HG02970 (cell line): ENCODE measurements at regions not wholly inside any gene's neighbourhood (a gene's known extent, or its start where the extent isn't known, plus 50 kb on each side); places are given as distances from the start of the nearest gene placed in this dataset.

Experiments
- ATAC-seq: cut with Tn5 transposase; IDR thresholded peaks from one replicate; pipeline ENCODE4 v1.9.1; 2021; ENCODE audit warnings: mild to moderate bottlenecking, moderate library complexity, moderate number of reproducible peaks; ENCODE audit not compliant: unreplicated experiment, low FRiP score

GRCh38 chr7:25494896-25495295, 266.6 kb upstream of the NPVF start:
- no peak for ATAC-seq

- ATAC-seq, result no peak
Measured at GRCh38 chr7:25495342-25496250, 267.3 kb upstream of the NPVF start.

- ATAC-seq, result peak; percentile 65
Measured at GRCh38 chr7:25496476-25497368, 268.4 kb upstream of the NPVF start.

GRCh38 chr7:25500393-25500921, 272.2 kb upstream of the NPVF start:
- no peak for ATAC-seq

GRCh38 chr7:25503306-25503705, 275.0 kb upstream of the NPVF start:
- no peak for ATAC-seq

- ATAC-seq, result no peak
Measured at GRCh38 chr7:25512061-25512687, 283.9 kb upstream of the NPVF start.

GRCh38 chr7:25515633-25516275, 287.5 kb upstream of the NPVF start:
- ATAC-seq, result no peak

- no peak for ATAC-seq
Measured at GRCh38 chr7:25517906-25518305, 289.6 kb upstream of the NPVF start.

- no peak for ATAC-seq
Measured at GRCh38 chr7:25520017-25520416, 291.7 kb upstream of the NPVF start.

- ATAC-seq, result no peak
Measured at GRCh38 chr7:25520516-25520915, 292.2 kb upstream of the NPVF start.

GRCh38 chr7:25521236-25521635, 292.9 kb upstream of the NPVF start:
- ATAC-seq, result no peak

- ATAC-seq, result no peak
Measured at GRCh38 chr7:25522727-25523126, 294.4 kb upstream of the NPVF start.

GRCh38 chr7:25527665-25528170, 299.4 kb upstream of the NPVF start:
- ATAC-seq, result no peak

GRCh38 chr7:25529320-25529719, 301.0 kb upstream of the NPVF start:
- no peak for ATAC-seq

GRCh38 chr7:25536851-25537250, 308.6 kb upstream of the NPVF start:
- no peak for ATAC-seq

- ATAC-seq, result no peak
Measured at GRCh38 chr7:25537662-25538375, 309.5 kb upstream of the NPVF start.

GRCh38 chr7:25541094-25541821, 313.0 kb upstream of the NPVF start:
- no peak for ATAC-seq

GRCh38 chr7:25541877-25542276, 313.6 kb upstream of the NPVF start:
- ATAC-seq, result no peak

- no peak for ATAC-seq
Measured at GRCh38 chr7:25543210-25543609, 314.9 kb upstream of the NPVF start.
